NAMALWA (cell line): ENCODE measurements at regions not wholly inside any gene's neighbourhood (a gene's known extent, or its start where the extent isn't known, plus 50 kb on each side); places are given as distances from the start of the nearest gene placed in this dataset.

Experiments
- DNase-seq: peaks from one replicate; pipeline ENCODE4 v3.0.0-alpha.2; 2015; ENCODE audit warnings: low spot score

DNA sequence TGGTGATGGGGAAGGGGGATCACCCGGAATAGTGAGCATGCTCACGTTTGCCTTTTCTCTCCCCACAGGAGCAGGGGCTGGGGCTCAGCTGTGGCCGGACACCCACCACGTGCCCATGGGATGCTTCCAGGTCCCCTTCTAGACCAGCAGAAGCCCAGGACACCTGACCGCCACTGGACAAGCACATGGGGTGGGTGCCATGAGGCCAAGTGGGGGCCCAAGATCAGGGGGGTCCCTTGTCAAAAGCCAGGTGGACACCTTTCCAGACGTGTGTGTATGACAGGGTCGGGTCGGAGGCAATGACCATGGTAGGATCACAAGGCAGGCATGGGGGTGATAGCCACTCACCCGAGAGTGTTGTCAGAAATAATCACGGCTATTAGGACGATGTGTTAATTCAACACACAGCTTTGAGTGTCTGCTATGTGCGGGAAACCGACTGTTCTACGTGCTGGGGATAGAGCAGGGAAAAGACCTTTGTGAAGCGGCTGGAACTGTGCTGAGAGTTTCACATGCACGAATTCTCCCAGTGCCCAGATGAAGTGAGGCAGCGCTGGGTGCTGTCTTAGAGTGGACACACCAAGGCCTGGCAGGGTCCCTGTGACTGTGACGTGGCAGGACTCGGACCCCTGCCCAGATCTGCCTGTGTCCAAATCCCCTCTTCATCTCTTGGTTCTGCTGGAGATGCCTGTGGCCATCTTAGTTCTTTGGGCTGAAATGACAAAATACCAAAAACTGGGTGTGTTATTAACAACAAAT, 244.7 kb downstream of the NDUFA10 start:
- DNase-seq = no peak

DNA sequence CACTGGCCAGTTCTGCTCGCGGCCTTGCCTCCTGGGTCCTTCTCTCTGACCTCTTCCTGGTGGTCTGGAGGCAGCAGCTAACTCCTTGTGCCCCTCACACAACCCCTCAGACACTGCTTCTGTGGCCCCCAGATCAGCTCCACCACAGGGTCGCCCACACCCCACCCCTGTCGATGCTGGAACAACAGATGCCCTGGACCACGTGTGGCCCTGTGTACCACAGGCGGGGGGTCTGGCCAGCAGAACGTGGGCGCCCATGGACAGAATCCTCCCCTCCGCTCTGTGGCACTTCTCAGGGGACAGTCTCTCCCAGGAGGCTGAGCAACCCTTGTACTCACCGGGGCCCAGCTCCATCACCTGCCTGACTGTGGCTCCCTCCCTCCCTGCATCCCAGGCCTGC, 245.6 kb downstream of the NDUFA10 start:
- DNase-seq = no peak

DNA sequence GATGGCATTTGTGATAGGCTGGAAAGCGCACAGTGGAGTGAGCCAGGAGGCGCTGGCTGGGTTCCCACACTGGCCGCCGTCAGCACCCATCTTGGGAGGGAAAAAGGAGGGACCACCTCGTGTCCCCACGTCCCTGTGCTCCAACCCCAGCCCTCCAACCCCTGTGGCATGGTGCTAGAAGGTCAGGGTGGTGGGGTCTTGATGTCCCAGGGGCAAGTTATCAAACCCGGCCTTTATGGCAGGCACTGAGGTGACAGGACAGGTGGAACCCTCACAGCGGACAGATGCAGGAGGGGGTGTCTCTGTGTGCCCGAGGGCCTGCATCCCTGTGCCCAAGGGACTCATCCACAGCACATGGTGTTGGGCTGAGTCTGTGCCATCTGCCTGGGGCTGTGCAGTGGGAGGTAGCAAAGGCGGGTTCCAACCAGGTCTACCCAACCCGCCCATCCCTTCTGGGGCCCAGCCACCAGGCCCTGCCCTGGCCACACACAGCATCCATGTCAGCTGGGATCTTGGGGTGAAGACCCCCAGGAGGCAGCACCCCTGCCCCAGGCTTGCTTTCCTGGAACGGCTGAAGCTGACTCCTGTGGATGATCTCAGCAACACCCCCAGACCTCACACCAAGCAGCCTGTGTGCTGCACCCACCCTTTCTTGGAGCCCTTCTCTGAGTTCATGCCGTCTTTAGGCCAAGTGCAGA, 246.1 kb downstream of the NDUFA10 start:
- DNase-seq = no peak

DNA sequence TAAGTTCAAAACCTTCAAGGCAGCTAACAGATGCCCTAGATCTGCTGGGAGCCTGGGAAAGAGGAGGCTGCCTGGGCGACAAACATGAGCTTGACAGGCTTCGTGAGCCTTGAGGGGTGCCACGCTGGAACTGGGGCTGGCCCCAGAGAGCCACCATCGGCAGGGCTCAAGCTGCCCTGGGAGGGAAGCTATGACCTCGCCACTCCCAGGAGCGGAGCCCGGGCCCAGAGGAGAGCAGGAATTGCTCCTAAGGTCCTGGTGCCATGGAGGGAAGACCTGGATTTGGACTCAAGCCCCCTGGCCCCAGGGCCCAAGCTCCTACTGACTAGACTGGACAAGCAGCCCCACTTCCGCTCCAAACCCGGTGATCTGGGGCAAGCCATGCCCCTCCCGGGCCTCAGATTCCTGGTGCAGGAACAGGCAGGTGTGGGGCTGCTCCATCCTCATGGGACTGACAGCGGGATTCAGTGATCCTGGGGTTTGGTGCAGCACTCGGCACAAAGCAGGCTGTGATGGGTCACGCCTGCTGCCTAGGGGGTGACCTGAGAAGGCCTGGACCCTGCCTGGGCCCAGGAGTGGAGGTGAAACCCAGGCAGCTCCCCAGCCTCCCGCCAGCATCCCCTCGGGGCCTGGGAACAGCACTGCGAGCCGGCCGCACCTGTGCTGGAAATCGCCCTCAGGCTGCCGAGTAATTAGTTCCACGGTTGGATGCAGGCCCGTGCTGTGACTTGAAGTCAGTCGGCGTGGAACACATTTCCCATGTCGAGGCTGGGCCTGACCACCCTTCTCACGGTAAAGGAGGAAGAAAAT, 246.9 kb downstream of the NDUFA10 start:
- DNase-seq = no peak

DNA sequence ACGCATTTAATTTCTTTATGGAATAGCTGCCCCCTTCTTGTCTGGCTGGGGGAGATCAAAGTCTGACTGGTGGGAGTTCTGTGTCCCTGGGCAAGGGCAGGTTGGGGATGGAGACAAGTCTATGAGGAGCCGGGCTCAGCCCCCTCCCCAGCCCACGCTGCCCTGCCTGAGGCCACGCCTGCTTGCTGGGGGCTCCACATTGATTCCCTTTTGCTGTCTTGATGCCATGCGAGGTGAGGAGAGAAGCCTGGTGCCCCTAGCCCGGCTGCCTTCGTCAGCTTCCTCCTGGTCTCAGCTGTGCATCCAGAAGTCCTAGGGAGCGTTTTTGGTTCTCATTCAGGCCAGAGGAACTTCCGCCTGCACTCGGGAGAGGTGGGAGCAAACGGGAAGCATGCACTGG, 247.9 kb downstream of the NDUFA10 start:
- no peak for DNase-seq

DNA sequence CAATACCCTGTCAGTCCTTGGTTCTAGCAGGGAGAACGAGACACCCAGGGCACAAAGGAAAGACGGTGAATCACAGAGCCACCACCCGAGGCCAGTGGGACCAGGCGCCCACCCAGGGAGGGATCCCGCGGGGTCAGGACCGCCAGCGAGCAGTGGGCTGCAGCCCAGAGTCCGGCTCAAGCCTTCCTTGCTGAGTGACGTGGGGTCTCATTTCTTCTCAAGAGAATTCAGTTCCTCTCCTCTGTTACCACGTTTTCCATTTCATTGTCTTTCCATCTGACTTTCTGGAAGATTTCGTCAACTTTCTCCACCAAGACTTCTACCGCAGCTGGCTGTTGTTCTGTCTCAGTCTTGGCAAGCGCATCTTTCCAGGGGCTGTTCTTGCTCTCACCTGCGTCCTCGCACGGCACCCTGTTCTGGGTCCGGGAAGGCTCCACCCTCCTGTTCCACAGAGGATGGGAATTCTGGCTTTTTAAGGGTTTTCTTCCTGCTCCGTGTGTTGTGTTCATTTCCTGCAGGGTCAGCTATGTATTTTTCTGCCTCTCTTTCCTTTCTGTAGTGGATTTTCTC, 248.6 kb downstream of the NDUFA10 start:
- DNase-seq = no peak

DNA sequence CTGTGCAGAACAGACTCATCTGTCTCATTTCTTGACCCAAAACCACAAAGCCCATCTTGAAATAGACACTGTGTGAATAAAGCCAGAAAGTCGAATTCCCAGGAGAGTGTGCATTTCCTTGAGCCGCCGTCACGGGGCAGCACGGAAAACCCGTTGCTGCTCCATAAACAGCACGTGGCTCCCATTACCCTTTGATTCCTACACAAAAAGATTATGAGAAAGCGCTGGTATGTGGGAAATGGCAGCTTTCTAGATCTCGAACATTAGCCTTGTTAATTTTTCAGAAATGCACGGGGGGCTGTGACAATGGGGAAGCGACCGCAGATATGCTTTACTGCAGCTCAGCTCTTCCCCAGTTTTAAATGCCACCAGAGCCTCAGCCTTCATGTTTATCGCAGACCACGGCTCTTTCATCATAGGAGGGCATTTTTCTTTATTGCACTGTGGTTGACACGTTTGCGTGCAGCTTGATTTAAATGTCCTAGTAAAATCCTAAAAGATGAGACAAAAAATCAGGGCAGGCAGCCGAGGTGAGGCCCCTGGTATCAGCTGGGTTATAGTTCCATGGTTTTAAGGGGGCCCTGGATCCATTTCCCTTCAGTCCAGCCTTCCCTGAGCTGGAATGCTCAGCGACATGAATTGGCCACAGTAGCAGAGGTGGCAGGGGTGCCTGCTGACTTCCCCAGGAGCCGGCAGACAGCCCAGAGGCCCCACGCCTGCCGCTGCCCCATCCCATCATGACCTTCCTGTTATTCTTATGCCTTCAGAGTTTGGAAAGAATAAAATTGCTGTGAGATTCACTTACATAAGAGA, 249.3 kb downstream of the NDUFA10 start:
- DNase-seq = peak; percentile 5

DNA sequence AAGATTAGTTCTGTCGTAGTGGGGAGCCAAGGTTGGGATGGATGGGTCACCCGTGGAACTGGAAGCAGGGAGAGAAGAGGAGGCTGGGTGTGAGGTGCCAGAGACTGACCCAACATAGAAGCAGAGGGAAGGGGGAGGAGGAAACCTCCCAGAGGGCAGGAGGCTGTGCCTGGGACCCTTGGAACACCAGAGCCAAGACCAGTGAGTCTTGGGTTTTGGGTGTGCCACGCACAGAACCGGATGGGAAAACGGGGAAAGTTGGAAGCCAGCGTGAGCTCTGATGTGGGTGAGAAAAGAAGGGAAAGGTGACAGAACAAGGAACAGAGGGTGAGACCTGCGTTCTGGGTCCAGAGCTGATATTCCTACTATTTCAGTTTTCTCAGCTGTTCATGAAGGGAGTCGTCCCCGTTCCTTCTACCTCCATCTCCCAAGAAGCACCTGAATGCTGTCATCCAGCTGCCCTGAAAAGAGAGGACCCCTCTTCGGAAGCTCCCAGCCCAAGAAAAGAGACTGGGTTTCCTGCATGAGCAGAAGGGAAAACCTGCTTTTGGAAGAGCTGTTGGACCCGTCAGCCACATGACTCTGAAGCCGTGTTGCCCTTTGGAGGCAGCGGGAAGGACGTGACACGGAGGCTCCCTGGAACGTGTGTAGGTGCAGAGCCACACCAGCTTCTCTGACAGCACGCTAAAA, 250.1 kb downstream of the NDUFA10 start:
- no peak for DNase-seq

DNA sequence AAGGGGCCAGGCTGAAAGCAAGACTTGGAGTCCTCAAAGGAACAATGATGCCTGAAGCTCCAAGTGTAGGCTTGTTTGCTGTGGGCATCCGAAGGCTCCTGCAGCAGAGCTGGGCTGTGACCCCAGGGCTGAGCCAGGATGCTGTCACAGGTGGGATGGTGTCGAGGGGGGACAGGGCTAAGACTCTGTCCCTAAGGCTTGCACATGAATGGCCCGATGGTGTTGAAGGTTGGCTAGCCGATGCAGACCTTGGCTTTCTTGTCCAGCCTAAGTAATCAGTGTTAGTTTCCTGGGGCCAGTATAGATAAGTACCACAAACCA, 251.0 kb downstream of the NDUFA10 start:
- DNase-seq = no peak

DNA sequence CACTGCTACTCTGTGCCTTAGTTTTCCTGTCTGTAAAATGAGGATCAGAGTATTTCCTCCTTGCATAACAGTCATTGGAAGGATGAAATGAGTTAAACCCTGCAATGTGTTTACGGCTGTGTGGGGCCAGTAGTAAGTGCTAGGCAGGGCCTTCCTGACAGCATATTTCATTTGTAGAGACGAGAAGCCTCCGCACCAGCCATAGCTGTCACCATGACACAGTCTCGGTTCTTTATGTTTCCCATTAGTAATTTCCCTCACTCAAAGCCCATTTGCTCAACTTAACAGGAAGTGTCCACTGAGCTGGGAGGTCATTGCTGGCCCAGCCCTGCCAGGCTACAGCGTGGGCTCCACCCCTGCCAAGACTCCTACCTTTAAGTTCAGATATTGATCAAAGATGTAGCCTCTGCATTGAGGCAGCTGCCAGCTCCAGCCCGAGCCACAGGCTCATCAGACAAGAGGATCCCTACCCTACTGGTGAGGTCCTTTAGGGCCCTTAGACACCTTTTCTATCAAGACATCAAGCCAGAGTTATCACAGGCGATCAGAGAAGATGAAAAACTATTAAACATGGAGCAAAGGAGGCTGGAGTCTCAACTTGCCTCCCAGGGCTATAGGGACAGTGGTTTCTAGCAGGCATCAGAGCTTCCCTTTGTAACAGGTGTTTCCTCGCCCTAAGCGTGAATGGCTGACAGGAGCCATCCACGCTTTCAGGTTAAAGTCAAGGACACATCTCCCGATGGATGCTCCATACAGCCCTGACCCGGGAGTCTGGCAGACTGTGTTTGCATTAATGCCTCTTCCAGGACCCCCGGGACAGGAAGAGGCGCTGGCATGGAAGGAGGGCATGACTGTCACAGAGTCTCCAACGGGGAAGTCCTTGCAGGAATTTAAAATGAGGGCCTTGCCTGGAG, 251.7 kb downstream of the NDUFA10 start:
- no peak for DNase-seq

DNA sequence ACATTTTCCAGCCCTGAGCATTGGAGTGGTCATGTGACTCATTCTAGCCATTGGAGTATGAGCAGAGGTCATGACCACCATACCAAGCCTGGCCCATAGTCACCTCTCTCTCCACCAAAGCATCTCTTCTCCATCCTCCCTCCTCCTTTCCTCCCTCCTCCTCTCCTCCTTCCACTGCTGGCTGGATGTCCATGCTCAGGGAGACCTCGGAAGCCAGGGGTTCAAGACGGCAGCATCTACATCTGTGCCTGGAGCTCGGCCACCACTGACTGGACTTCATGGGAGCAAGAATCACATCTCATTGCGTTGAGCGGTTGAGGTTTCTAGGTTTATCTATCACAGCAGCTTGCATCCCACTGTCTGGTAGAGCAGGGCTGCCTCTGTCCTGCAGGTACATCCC, 252.4 kb downstream of the NDUFA10 start:
- DNase-seq = no peak

DNA sequence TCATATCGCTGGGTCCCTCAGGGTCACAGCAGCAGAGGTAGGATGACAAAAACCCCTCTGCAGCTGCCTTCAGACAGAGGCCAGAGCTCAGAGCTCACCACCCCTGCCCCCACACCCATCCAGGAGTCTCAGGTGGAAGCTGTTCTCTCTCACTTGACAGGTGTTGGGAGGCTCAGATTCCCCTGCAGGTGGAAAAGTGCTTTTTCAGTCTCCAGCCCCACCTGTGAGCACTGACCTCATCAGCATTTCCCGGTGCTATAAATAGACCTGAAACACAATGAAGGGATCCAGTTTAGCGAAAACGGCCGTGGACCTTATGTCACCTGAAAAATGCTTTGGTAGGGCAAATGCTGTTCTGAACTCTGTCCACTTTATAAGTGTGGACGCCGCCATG, 254.9 kb downstream of the NDUFA10 start:
- no peak for DNase-seq

DNA sequence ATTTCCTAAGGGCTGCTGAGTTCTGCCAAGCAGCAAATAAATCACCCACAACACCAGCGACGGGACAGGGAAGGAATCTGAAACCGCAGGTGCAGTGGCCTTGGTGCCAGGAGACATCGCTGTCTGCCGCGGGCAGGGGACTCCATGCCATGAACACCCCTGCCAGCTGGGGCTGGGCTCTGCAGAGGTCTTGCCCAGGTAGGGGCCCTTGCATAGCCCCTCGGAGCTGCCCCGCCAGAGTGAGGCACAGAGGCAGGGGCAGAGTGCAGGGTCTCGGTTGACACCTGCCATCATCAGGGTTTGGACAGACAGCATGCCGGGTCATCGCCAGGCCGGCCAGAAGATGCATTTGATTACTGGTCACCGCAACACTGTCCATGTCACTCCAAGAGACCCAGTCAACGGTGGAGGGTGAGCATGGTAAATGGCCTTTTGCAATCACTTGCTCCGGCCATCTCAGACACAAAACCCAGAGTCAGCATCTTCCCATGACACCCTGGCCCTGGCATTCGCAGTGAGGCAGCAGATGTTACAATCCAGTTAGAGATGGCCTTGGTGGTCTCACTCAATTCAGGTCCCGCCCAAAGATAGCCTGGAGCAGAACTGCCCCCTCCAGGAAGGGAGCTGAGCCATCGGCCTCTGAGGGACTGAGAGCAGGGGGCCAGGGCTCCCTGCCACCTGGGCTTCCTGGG, 255.4 kb downstream of the NDUFA10 start:
- no peak for DNase-seq

DNA sequence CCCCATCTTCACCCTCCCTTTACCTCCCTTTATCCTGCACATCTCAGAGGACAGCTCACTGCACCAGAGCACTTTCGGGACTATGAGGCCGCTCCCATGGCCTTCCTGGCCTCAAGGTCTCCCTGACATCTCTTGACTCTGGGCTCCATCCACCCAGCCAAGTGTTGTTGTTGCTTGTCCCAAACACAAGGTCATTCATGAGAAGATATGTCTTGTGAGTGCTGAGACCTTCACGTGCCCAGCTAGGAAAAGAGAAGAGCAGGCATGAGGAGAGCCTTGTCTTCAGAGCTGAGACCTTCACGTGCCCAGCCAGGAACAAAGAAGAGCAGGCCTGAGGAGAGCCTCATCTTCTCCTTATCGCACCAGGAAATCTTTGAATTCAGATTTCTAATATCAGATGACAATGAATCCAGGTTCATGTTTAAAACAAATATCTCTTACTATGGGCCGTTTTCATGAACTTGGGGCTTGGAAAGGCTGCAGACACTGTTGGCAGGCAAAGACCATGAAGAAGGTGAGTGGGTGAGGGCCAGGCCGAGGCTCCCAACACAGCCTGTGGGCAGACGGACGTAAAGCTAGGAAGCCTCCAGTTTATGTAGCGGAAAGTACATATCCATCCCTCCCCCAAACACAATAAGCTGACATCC, 256.1 kb downstream of the NDUFA10 start:
- no peak for DNase-seq

DNA sequence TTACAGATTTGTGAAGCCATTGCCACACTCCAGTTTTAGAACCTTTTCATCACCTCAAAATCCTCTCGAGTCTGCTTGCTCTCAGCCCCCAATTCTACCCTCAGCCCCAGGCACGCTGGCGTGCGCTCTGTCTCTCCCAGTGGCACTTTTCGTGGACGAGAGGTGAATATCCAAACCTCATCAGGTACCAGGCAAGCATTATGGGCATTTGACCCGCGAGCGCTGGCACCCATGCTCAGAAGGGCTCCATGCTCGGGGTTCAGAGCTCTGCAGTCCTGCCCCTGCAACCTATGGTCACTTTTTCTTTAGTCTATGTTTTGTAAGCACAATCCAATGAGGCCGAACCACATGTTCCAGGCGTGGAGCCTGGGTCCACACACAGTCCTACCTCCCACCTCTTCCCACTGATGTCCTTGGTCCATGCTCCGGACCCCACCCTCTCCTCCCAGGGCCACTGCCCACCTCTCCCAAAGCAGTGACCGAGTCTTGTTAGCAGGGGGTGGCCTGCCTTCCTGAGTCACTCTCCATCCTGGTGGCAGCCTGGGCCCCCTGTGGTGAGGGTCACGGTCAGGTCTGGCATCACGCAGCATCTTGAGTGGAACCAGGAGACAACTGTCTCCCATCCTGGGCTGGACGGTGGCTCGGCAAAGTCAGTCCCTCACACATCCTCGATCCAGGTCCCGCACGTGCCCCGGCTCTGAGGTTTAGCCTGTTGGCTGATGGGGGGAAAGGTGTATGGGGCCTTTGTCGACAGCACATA, 256.9 kb downstream of the NDUFA10 start:
- DNase-seq = no peak

DNA sequence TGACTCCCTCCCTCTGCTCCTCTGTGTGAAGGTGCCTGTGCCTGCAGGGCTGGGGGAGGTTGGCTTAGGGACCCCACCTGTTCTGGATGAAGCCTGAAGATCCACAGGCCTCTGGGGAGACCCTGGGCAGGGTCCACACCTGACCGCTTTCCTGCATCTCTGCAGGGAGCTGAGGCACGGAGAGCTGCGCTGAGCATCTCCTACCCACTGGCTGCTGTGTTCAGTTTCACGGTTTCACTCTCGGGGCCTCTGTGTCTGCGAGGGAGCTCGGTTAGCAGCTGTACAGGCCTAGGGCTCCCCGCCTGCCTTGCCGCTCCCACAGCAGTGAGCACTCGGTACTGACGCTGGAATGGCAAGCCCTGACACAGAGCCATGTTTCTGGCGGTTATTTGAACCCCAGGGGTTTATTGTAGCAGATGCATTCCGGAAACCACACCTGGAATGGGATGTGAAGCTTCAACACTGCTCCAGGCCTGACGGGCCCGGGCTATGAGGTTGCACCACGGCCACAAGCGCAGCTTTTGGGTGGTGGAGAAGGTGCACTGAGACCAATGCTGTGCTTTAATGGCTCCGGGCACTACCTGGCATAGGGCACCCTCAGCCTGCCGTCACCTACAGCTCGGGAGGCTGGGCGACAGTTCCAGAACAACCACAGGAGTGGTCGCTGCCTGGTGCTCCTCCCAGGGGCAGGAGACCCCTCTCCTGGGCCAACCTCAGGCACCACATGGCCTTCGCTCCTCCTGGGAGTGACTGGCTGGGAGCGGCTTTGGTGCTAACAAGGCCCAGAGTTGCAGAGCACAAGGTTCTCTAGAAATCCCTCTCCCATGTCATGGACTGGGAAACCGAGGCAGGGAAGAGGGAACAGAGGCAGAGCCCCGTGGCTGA, 257.9 kb downstream of the NDUFA10 start:
- no peak for DNase-seq

DNA sequence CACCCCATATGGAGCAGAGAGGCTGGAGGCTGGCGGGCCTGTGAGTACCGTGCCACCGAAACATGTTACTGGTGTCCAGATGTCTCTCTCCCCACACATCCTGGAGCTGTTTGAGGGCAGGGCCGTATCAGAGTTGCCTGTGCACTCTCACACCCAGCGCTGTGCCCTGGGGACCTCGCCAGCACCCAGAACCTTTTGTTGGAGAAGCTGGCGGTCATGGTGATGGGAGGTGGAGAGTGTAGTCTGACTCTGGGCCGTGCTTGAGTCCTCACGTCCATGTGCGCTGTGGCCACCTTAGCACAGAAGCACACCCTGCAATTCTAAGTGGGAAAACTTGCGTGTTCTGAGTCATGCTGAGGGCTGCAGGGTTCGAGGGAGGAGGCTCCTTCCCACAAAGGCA, 259.2 kb downstream of the NDUFA10 start:
- no peak for DNase-seq
